PC-9 (cell line): ENCODE measurements at regions not wholly inside any gene's neighbourhood (a gene's known extent, or its start where the extent isn't known, plus 50 kb on each side); places are given as distances from the start of the nearest gene placed in this dataset.

ENCODE experiments used
- CTCF ChIP-seq: fragments of 200-600 bp; sonication (generic); conservative IDR thresholded peaks from 2 replicates; pipeline ENCODE4 v1.6.1; 2017; ENCODE audit warnings: mixed run types, antibody characterized with exemption, mild to moderate bottlenecking, moderate library complexity
- EZH2 ChIP-seq: fragments of 200-600 bp; sonication (generic); IDR thresholded peaks from 2 replicates; pipeline ENCODE4 v1.8.0; 2017; ENCODE audit warnings: antibody characterized with exemption, low read depth

- no peak for TF ChIP-seq CTCF
- TF ChIP-seq EZH2 = no peak
Measured at GRCh38 chr12:102765736-102766135, 151.3 kb downstream of the PAH start.
